Heart left ventricle (tissue), 16 donors: ENCODE measurements at regions not wholly inside any gene's neighbourhood (a gene's known extent, or its start where the extent isn't known, plus 50 kb on each side); places are given as distances from the start of the nearest gene placed in this dataset.

Experiments
- ATAC-seq, 4 donors: fragments of 200-7000 bp; cut with Tn5 transposase; one replicate each; pipeline ENCODE4 v1.9.1; 2020 to 2022; ENCODE audit warnings: moderate library complexity in 4 of 4, mild to moderate bottlenecking in 3 of 4, moderate number of reproducible peaks in 1 of 4
- DNase-seq, 5 donors: peaks; one replicate each; pipeline ENCODE4 v3.0.0-alpha.2; 2020
- H3K27ac ChIP-seq, 12 donors: fragments of 200-600 bp; sonication (generic) in 4 of 12; one replicate each; pipeline versions ENCODE4 v1.5.0 to v1.8.0; 2016 to 2022; ENCODE audit warnings: mild to moderate bottlenecking in 2 of 12
- H3K27me3 ChIP-seq, 9 donors: fragments of 200-600 bp; sonication (generic) in 2 of 9; one replicate each; pipeline versions ENCODE4 v1.5.1 to v1.8.0; 2016 to 2022; ENCODE audit warnings: mild to moderate bottlenecking in 3 of 9
- H3K36me3 ChIP-seq, 9 donors: fragments of 200-600 bp; sonication (generic) in 2 of 9; one replicate each; pipeline versions ENCODE4 v1.5.0 to v1.8.0; 2018 to 2022; ENCODE audit warnings: mild to moderate bottlenecking in 2 of 9
- H3K4me1 ChIP-seq, 12 donors: fragments of 200-600 bp; sonication (generic) in 4 of 12; one replicate each; pipeline versions ENCODE4 v1.5.0 to v1.8.0; 2016 to 2022; ENCODE audit warnings: mild to moderate bottlenecking in 3 of 12
- H3K4me3 ChIP-seq, 12 donors: fragments of 200-600 bp; sonication (generic) in 4 of 12; one replicate each; pipeline versions ENCODE4 v1.5.0 to v1.8.0; 2017 to 2022; ENCODE audit warnings: mild to moderate bottlenecking in 9 of 12, moderate library complexity in 4 of 12
- H3K9me3 ChIP-seq, 12 donors: fragments of 200-600 bp; sonication (generic) in 4 of 12; one replicate each; pipeline versions ENCODE4 v1.5.0 to v1.8.0; 2016 to 2022; ENCODE audit warnings: mild to moderate bottlenecking in 1 of 12
- POLR2A ChIP-seq, 2 donors: fragments of 450-650 bp; IDR thresholded peaks; one replicate each; pipeline ENCODE4 v1.6.1; 2017; ENCODE audit warnings: antibody characterized with exemption in 2 of 2, mild to moderate bottlenecking in 2 of 2, moderate library complexity in 2 of 2
- WGBS, 4 donors: extraction: QIAGEN DNeasy Blood & Tissue Kit in 2 of 4; methylation state at CpG; one replicate each; pipeline versions ENCODE4 v1.1.5 to v1.1.7; 2013 to 2018; 5-methylcytosine and 5-hydroxymethylcytosine counted together
- intact Hi-C, 10 donors: fragments of 100-400 bp; cut with DNase I; formaldehyde crosslinking; loops; one replicate each; pipeline versions ENCODE4 v1.11.1 to v1.14.2; 2022
- TF ChIP-seq, protein P1 (sequence below), 12 donors: fragments of 200-600 bp; sonication (generic) in 4 of 12; IDR thresholded peaks; one replicate each; pipeline versions ENCODE4 v1.5.0 to v1.8.0; 2018 to 2022; ENCODE audit warnings: antibody characterized with exemption in 12 of 12, mild to moderate bottlenecking in 5 of 12
- donor health status: ischemic (EF 13 %, LVEDD 7.1; RV severe dilation, severe dysfunction).
- donor health status: healthy with polysubstance abuse.
- donor health status: DM: no; HTN: yes; CAD: no.
- donor health status: DM: no; HTN: no; CAD: no.
- donor health status: ischemic (EF 25% LVEDD 6.9; RV normal size, moderate dysfunction).
- donor health status: ischemic (EF 25% LVEDD 5.7; RV mildly dilated, moderate dysfunction).
- donor health status: healthy.
- donor health status: DM: yes; HTN: yes; CAD: no.
- donor health status: ischemic (EF 35%, LVEDD 5.7; RV mildly dilated, moderate dysfunction).
- donor health status: nonischemic (EF 11% LVEDD 7.7; RV severe dilation, severe dysfunction).
- donor health status: DM: yes; HTN: yes; CAD: no.
- donor health status: PGD.
- donor health status: ischemic (EF 29% LVEDD 5.4; RV normal size, mild dysfunction).
- donor health status: nonischemic (EF 23%, LVEDD 6.1; RV moderate dilation, normal function).

DNA sequence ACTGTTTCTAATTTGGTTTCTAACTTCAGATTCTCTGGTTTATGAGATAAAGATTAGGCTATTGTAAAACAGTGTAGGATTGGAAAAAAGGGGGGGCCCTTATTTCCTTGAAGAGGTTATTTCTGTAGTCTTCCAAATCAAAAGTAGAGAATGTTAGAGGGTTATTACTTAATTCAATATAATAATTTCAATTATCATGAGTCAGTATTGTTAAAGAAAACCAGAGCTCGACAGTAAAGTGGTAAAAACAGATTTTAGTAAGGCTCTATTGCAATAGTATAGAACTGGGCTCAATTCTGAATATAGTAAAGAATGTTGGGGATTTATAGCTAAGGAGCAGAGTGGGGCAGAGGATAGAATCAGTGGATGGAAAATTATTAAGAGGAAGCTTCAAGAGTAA is 140.0 kb downstream of the TANC2 start:
- Histone ChIP-seq H3K4me3 (no peak overlapping the region), H3K36me3 (no peaks in the 10 kb centered on the region), H3K4me1 (no peaks in the 10 kb centered on the region), H3K27ac (no peak overlapping the region), H3K27me3 (no peaks in the 10 kb centered on the region), H3K9me3 (no peaks in the 10 kb centered on the region)
- intact Hi-C loops: no loop called here
- TF ChIP-seq POLR2A (IDR thresholded peaks at IDR 0.05): no peak
- TF ChIP-seq, protein P1, sequence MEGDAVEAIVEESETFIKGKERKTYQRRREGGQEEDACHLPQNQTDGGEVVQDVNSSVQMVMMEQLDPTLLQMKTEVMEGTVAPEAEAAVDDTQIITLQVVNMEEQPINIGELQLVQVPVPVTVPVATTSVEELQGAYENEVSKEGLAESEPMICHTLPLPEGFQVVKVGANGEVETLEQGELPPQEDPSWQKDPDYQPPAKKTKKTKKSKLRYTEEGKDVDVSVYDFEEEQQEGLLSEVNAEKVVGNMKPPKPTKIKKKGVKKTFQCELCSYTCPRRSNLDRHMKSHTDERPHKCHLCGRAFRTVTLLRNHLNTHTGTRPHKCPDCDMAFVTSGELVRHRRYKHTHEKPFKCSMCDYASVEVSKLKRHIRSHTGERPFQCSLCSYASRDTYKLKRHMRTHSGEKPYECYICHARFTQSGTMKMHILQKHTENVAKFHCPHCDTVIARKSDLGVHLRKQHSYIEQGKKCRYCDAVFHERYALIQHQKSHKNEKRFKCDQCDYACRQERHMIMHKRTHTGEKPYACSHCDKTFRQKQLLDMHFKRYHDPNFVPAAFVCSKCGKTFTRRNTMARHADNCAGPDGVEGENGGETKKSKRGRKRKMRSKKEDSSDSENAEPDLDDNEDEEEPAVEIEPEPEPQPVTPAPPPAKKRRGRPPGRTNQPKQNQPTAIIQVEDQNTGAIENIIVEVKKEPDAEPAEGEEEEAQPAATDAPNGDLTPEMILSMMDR (IDR thresholded peaks at IDR 0.05): no peak
- 88 to 98% (median 97%) methylated on average over 1 of the region's 1 CpG for WGBS, 4 donors
- ATAC-seq (no peak), DNase-seq (no peak)

DNA sequence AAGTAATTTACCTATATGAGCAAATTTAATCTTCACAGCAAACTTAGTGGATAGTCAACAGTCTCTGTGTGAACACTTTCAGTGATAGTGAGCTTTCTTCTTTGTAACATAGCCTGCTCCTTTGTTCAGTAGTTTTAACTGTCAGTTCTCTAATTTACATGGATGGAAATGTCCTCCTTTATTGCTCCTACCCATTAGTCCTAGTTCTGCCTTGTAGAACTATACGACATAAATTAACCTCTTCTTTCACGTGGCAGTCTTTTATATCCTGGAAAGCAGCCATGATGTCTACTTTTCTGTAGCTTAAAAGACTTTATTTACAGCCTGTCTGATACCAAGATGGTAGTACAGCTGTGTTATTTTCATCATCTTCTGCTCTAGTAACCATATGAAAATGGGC is 143.6 kb downstream of the TANC2 start:
- TF ChIP-seq, protein P1 (IDR thresholded peaks at IDR 0.05): no peak
- TF ChIP-seq POLR2A (IDR thresholded peaks at IDR 0.05): no peak
- ATAC-seq (no peak), DNase-seq (no peak)
- Histone ChIP-seq H3K4me1 (no peaks in the 10 kb centered on the region), H3K36me3 (no peaks in the 10 kb centered on the region), H3K27me3 (no peaks in the 10 kb centered on the region), H3K27ac (no peak overlapping the region), H3K4me3 (no peak overlapping the region), H3K9me3 (no peaks in the 10 kb centered on the region)
- WGBS, 4 donors: 73 to 85% (median 78%) methylated on average over 2 of the region's 2 CpGs
- intact Hi-C loops: no loop called here

DNA sequence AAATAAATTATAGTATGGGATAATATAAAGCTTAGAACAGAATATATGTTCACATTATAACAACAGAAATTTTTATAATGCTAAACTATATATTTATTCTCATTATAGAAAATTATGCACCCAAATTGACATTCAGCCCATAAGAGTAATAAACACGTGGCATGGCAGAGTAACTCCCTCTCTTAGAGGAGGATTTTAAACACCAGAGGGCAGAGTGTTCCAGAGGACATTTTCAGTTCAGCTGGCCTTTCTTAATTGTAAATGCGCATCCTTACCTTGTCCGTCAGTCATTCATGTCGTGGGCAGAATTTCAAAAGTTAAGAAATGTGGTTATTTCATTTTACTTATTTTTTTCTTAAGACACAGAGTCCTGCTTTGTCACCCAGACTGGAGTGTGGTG is 147.1 kb downstream of the TANC2 start:
- ATAC-seq (no peak), DNase-seq (no peak)
- Histone ChIP-seq H3K9me3 (no peaks in the 10 kb centered on the region), H3K27me3 (no peaks in the 10 kb centered on the region), H3K4me3 (no peak overlapping the region), H3K36me3 (no peaks in the 10 kb centered on the region), H3K27ac (no peak overlapping the region), H3K4me1 (no peaks in the 10 kb centered on the region)
- 87 to 92% (median 91%) methylated on average over 4 of the region's 4 CpGs for WGBS, 4 donors
- intact Hi-C loops: no loop called here
- TF ChIP-seq POLR2A (IDR thresholded peaks at IDR 0.05): no peak
- TF ChIP-seq, protein P1 (IDR thresholded peaks at IDR 0.05): peak in 3 of 12 donors; percentile 20 to 22 (median 21)

DNA sequence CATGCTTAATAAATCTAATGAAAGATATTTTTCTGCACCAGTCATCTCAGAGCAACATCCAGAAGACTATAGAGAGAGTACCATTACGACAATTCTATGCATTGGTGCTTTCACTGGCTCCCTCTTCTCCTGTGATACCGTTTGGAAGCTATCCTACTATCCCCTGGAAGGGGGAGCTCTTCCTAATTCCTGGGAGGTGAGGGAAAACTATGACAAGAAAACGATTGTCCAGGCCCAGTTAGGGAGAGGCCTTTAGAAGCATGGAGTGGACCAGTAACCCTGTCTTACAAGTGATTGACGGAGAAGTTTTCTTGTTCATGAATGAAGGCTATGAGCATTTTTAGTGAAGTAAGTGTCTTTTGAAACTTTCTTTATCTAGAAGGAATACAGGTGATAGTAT is 150.2 kb downstream of the TANC2 start:
- DNase-seq (no peak), ATAC-seq (no peak)
- 64 to 71% (median 66%) methylated on average over 4 of the region's 4 CpGs for WGBS, 4 donors
- TF ChIP-seq POLR2A (IDR thresholded peaks at IDR 0.05): no peak
- TF ChIP-seq, protein P1 (IDR thresholded peaks at IDR 0.05): no peak
- no peaks in the 10 kb centered on the region for H3K27me3 ChIP-seq
- H3K4me3 ChIP-seq: no peak overlapping the region
- intact Hi-C loops: no loop called here
- no peaks in the 10 kb centered on the region for H3K9me3 ChIP-seq
- H3K36me3 ChIP-seq: no peaks in the 10 kb centered on the region
- no peak overlapping the region for H3K27ac ChIP-seq
- no peaks in the 10 kb centered on the region for H3K4me1 ChIP-seq
